ENCODE measurements at regions not wholly inside any gene's neighbourhood (a gene's known extent, or its start where the extent isn't known, plus 50 kb on each side); places are given as distances from the start of the nearest gene placed in this dataset.
"Not testable (repeated sequence)": the region's sequence is repeated elsewhere in the genome, so short reads cannot be mapped to it uniquely, and the experiment has no call there.

GRCh38 chr3:106349191-106349881 is 480.5 kb upstream of the CBLB start:
- ChIA-PET CTCF (no interaction called here), POLR2A (no interaction called here)
- H3K9me3 ChIP-seq (ENCODE audit: control insufficient read depth, insufficient read depth, low read length) = no peaks in the 10 kb centered on the region
- no peak overlapping the region for H3K4me3 ChIP-seq (ENCODE audit: low read depth, low read length)
- DNase-seq (ENCODE audit: low read depth, low spot score) = no peak
- no peaks in the 10 kb centered on the region for H3K27me3 ChIP-seq (ENCODE audit: control insufficient read depth, insufficient read depth, low read length)
- no peak overlapping the region for H3K27ac ChIP-seq (ENCODE audit: low read depth, low read length)
- no peak for TF ChIP-seq CTCF (IDR thresholded peaks at IDR 0.05; ENCODE audit: low read depth, low read length)

- TF ChIP-seq CTCF (IDR thresholded peaks at IDR 0.05; ENCODE audit: low read depth, low read length) = no peak
- DNase-seq (ENCODE audit: low read depth, low spot score) = no peak
- no peaks in the 10 kb centered on the region for H3K9me3 ChIP-seq (ENCODE audit: control insufficient read depth, insufficient read depth, low read length)
- no peak overlapping the region for H3K27ac ChIP-seq (ENCODE audit: low read depth, low read length)
- H3K27me3 ChIP-seq (ENCODE audit: control insufficient read depth, insufficient read depth, low read length) = no peaks in the 10 kb centered on the region
- ChIA-PET CTCF (no interaction called here), POLR2A (no interaction called here)
- H3K4me3 ChIP-seq (ENCODE audit: low read depth, low read length) = no peak overlapping the region
Observed at GRCh38 chr3:106355873-106356272, 487.1 kb upstream of the CBLB start.

- no peak for TF ChIP-seq CTCF (IDR thresholded peaks at IDR 0.05; ENCODE audit: low read depth, low read length)
- no peak overlapping the region for H3K4me3 ChIP-seq (ENCODE audit: low read depth, low read length)
- DNase-seq (ENCODE audit: low read depth, low spot score) = no peak
- no peaks in the 10 kb centered on the region for H3K9me3 ChIP-seq (ENCODE audit: control insufficient read depth, insufficient read depth, low read length)
- H3K27me3 ChIP-seq (ENCODE audit: control insufficient read depth, insufficient read depth, low read length) = no peaks in the 10 kb centered on the region
- no peak overlapping the region for H3K27ac ChIP-seq (ENCODE audit: low read depth, low read length)
- ChIA-PET CTCF (no interaction called here), POLR2A (no interaction called here)
Observed at GRCh38 chr3:106359692-106360091, 490.9 kb upstream of the CBLB start.

GRCh38 chr3:106360901-106361300 is 492.1 kb upstream of the CBLB start:
- POLR2A ChIA-PET; DNase-seq (ENCODE audit: low read depth, low spot score); H3K4me3 ChIP-seq (ENCODE audit: low read depth, low read length); H3K27me3 ChIP-seq (ENCODE audit: control insufficient read depth, insufficient read depth, low read length); H3K27ac ChIP-seq (ENCODE audit: low read depth, low read length); CTCF ChIA-PET; H3K9me3 ChIP-seq (ENCODE audit: control insufficient read depth, insufficient read depth, low read length): not testable (repeated sequence)

- Histone ChIP-seq H3K4me3 (ENCODE audit: low read depth, low read length) (no peak overlapping the region), H3K27ac (ENCODE audit: low read depth, low read length) (no peak overlapping the region), H3K27me3 (ENCODE audit: control insufficient read depth, insufficient read depth, low read length) (no peaks in the 10 kb centered on the region), H3K9me3 (ENCODE audit: control insufficient read depth, insufficient read depth, low read length) (no peaks in the 10 kb centered on the region)
- no peak for DNase-seq (ENCODE audit: low read depth, low spot score)
- ChIA-PET POLR2A (no interaction called here), CTCF (no interaction called here)
- TF ChIP-seq CTCF (IDR thresholded peaks at IDR 0.05; ENCODE audit: low read depth, low read length) = no peak
Observed at GRCh38 chr3:106364477-106364876, 495.7 kb upstream of the CBLB start.
